HG03045 (cell line): ENCODE measurements at regions not wholly inside any gene's neighbourhood (a gene's known extent, or its start where the extent isn't known, plus 50 kb on each side); places are given as distances from the start of the nearest gene placed in this dataset.
"Not testable (repeated sequence)": the region's sequence is repeated elsewhere in the genome, so short reads cannot be mapped to it uniquely, and the experiment has no call there.

Source experiments
- ATAC-seq: cut with Tn5 transposase; IDR thresholded peaks from one replicate; pipeline ENCODE4 v1.9.1; 2021; ENCODE audit warnings: mild to moderate bottlenecking, moderate library complexity; ENCODE audit not compliant: unreplicated experiment

DNA sequence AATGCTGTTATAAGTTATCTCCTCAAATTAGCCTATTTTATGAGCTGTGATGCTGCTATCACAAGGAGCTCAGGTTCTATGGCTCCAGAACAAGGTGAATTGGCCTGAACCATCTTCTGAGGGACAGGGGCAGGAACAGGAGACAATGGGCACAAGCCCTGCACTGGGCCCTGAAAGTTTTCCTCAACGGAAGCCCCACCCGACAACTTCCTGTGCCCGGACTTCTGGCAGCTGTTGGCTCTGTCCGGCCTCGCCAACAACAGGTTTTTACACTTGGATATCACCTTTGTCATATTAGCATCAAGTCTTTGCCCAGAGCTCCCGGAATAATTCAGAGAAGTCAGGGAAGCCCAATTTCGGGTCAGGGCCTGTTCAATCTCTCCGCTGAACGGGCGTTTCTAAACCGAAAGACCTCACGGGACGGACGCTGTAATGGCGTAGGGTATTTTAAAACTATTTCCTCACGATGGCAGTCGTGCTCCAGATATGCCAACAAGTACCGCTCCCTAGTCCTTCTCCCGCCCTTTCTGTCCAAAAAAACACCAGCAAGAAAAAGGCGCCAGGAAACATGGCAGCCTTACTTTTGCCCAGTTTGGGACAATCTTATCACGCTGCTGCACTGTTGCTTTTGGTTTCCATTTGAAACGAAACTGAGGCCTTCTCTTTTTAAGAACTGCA, 201.0 kb upstream of the STK26 start:
- ATAC-seq = no peak

DNA sequence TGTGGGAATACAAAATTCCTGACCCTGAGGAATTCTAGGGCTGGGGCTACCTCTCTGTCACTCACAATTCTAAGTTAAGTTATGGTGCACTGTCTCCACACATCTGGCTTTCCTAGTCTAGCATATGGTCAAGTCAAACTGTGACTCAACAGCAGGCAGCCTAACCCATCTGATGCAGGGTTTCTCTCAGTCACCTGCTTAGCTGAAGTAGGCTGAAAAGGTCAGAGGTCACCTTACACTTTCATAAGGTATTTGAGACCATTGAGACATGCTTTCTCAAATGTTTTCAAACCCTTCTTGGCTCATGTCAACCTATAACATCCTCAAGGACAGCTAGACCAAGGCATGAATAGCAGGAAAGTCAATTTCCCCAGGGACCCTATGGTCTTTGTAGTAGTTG, 196.5 kb upstream of the STK26 start:
- no peak for ATAC-seq

DNA sequence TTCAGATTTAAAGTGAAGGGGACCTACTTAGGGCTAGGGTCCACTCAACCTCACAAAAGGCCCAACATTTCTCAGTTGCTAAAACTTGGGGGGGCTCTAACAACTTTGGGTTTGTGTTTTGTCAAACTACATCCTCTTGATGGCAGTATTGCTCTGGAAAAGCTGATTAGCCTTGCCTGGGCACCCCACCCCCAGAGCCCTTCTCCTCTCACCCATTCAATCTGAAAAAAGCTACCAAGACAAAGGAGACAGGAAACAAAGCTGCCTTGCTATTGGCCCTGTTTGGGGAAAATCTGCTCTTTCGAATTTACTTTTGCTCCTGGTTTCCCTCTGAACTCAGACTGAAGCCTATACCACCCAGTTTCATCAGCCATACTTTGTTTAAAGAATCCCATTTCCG, 195.2 kb upstream of the STK26 start:
- ATAC-seq = peak; percentile 48

DNA sequence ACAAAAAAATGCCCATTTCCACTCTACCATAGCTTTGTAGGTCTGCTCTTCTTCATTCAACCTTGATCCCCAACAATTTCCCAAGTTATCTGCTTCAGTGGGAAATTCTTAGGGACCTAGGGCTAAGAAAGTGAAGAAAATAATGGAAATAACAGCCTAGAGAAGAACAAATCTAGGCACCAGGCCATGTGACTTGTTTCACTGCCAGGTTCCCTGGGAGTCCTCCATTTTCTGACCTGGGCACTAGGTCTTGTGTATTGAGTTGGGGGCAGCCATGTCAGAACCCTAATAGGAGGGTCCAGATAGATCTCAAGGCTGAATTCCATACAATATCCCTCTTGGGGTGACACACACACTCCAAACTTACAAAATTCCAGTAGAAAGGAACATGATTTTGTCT, 194.6 kb upstream of the STK26 start:
- ATAC-seq = no peak

DNA sequence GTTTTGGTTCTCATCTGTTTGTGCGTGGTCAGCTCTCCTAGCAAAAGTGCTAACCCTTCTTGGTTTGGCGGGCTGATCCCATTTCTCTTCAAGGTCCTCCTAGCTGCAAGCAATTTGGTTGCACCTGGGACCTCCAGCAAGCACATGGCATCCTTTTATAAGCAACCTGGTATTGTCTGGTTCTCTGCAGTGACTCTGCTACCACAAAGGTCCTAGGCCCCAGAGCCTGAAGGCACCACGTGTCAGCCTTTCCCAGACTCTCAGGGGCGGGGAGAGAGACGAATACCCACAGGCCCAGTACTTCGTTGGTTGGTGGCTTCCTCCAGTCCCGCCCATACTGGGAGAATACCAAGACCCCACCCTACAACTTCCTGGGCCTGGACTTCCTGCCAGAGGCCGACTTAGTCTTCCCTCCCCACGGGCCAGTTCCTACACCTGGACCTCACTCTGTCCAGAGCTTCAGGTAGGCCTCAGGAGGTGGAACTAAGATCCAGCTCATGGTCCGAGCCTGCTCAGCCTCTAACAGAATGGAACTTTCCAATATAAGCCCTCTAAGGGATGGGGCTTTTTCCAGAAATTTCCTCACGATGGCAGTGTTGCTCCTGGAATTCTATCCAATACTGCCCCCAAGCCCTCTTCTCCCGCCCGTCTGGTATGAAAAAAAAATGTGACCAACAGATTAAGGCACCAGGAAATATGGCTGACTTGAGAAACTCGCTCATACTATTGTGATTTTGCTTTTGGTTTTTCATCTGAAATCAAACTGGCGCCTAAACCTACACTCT, 192.5 kb upstream of the STK26 start:
- peak; percentile 91 for ATAC-seq

DNA sequence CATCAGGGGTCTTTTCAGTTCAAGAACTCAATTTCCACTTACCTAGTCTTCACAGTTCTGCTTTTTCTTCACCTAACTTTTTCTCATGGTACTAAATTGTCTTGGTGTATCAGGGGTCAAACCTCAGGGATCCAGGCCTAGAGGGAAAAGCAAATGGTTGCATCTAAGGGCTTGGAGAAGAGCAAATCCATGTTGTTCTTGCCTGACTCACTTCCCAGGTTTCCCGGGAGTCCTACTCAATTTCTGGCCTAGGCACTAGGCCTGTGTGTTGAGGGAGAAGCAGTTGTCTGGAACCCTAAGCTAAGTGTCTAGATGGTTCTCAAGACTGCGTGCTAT, 191.9 kb upstream of the STK26 start:
- no peak for ATAC-seq

DNA sequence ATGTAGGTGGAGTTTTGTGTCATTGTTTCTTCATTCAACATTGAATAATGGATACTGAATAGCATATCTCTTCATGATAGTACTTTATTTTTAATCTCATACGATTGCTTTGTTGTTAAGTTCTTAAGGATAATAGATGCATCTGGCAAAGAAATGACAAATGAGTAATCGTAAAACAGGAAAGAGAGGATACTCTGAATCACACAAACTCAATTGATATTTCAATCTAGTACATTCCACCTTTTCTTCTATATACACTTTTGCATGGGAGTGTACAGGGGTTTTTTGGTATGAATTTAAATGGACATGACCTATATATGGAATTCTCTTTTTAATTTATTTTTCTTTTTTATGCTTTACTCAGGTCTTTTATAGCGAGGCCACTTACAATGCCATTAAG, 186.9 kb upstream of the STK26 start:
- ATAC-seq = no peak

DNA sequence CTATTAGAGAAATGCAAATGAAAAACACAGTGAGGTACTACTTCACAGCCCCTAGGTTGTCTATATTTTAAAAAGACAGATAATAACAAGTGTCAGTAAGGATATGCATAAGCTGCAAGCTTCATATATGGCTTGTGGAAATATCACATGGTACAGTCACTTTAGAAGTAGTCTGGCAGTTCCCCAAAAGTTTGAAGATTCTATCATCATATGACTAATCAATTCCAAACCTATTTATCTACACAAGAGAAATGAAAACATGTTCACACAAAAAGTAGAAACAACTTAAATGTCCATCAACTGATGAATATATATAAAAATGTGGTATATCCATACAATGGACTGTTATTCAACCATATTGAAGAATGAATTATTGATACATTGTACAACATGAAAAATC, 185.8 kb upstream of the STK26 start:
- ATAC-seq = no peak

DNA sequence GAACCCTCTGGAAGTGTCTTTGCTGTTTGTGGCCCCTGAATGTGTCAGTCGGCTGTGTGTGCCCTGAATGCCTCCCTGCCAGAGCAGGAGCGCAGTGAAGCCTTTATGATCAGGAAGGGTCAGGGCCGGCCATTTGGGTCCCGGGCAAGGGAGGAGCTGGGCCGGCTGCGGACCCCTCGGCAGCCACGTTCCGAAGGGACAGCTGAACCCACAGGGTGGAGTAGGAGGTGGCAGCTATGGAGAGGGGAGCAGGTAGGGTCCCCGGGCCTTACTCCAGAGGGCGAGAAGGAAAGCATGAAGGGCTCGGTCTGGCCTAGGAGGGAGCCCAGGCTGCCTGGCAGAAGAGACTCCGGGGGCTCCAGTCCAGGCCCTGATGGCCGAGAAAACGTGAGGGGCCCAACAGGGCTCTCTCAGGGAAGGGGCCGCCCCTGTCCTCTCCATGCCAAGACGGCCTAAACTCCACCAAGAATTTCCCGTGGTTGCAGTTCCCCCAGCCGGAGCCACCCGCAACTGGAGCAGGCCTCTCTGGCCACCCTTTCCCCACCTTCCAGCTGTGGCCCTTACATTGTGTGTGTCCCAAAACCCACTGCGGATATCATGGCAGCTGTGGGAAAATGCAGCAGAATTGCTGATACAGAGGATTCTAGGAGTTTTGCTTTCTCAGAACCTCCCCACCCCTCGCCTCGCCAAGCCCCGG, 182.2 kb upstream of the STK26 start:
- no peak for ATAC-seq

DNA sequence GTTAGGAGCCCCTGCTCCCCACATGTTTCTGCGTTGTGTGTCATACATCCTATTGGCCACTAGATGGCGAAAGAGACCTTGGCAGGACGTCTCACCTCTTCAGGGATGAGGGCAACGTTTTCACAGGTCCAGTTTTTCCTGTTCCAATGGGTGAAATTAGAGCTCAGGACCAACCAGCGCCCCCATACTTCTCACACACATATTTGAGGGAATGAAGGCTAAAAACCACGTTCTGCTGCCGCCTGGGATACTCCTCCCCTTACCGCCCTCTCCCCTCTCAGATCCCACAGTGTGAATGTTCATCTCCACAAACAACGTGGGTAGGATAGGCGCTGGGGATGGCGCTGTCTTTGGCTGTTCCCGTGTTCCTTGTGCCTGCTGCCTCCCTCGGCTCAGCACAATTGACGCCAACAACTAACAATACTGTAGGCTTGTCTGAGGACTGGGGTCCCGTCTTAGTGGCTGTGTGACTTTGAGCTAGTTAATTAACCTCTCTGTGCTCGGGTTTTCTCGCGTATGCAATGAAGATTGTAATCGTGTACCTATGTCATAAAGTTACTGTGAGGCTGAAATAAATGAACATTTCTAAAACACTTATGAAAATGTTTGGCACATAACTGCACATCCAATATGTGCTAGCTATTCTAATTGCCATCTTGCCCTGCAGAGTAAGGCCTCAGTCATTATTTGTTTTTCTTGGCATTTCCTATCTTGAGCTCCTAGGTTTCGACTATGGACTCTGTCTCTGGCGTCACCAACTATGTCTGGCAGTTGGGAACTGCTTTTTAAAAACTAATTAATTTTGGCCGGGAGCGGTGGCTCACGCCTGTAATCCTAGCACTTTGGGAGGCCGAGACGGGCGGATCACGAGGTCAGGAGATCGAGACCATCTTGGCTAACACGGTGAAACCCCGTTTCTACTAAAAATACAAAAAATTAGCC, 181.3 kb upstream of the STK26 start:
- no peak for ATAC-seq

DNA sequence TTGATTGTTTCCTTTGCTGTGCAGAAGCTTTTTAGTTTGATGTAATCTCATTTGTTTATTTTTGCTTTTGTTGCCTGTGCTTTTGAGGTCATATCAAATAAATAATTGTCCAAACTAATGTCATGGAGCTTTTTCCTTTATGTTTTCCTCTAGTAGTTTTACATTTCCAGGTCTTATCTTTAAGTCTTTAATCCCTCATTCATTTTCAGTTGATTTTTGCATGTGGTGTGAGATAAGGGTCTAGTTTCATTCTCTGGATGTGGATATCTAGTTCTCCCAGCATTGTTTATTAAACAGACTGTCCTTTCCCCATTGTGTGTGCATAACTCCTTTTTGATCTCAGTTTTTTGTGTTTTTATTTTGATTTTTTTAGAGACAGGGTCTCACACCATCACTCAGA, 179.1 kb upstream of the STK26 start:
- no peak for ATAC-seq

DNA sequence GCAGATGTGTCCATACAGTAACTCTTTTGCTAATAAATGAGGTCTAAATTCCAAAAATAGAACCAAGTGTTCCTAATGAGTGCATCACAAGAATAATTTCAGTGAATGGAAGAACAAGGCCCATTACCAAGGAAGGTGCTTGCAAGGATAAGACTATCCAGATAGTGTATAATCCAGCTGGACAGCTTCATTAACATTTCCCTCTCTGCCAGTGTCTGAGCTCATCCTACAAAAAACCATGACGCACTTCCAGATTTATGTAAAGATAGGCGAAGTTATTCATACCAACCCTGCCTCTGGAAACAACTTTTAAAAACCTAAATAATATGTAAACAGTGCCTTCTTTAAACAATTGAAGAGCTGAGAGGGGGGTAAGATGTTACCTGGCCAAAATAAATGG, 177.9 kb upstream of the STK26 start:
- ATAC-seq = no peak

DNA sequence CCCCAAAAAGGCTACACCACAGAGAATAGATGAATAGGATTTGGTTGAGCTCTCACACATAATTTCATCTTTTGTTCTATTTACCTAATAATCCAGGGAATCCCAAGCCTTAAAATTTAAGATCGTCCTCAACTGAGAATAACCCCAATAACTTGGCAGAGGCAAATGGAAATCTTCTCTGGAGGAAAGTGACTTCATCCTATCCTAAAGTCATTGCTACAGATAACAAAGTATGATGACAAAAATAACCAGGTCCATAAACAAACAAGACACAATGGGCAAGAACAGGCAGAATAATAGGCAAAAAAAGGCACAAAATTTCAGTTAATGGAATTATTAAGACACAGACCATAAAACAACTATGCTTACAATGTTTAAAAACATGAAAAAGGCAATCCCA, 177.3 kb upstream of the STK26 start:
- ATAC-seq = no peak

DNA sequence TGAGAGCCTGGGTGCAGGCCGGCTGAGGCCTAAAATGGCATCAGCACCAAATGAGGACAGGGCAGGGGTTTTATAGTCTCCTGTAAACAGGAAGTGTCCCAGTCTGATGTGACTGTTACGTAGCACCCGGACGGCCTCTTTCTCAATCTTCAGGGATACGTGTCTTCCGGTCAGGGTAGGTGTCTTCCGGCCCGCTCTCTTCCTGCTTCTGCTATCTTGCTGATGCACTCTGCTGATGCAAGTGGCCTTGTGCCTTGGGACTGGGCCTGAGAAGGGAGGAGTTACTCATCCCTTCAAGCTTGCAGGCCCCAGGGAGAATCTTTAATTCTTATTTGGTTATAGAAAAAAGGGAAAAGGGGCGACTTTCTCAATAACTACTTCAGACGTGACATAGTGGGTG, 172.1 kb upstream of the STK26 start:
- ATAC-seq = not testable (repeated sequence)

DNA sequence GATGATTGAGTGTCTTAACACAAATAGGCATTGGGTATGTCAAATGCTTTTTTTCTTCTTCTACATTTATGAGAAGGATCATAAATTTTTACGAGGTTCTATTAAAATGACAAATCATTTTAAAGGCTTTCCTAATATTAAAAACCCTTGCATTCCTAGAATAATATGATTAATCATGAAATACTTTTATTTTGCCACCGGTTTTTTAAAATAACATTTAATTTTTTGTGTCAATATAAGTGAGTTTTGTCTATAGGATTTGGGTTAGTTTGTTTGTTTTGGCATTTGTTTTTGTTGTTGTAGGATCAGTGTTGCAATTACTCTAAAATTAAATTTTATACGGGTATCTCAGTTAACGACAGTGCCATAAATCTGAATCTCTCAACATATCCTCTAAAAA, 169.7 kb upstream of the STK26 start:
- no peak for ATAC-seq

DNA sequence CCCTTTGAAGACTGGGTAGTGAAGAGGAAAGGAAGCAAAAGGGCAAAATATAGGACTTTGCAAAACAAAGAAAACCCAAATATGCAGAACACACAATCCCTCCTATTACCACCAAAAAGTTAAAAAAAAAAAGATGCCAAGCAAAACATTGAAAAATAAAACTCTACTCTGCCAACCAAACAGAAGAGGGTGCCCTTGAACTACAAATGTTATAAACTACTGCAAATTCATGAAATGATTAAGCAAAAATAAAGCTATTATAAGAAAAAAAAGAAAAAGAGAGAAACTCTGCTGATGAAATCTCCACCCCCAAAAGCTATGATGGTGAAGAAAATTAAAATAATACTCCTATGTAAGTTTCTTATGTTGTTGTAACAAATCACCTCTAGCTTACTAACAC, 168.5 kb upstream of the STK26 start:
- no peak for ATAC-seq

DNA sequence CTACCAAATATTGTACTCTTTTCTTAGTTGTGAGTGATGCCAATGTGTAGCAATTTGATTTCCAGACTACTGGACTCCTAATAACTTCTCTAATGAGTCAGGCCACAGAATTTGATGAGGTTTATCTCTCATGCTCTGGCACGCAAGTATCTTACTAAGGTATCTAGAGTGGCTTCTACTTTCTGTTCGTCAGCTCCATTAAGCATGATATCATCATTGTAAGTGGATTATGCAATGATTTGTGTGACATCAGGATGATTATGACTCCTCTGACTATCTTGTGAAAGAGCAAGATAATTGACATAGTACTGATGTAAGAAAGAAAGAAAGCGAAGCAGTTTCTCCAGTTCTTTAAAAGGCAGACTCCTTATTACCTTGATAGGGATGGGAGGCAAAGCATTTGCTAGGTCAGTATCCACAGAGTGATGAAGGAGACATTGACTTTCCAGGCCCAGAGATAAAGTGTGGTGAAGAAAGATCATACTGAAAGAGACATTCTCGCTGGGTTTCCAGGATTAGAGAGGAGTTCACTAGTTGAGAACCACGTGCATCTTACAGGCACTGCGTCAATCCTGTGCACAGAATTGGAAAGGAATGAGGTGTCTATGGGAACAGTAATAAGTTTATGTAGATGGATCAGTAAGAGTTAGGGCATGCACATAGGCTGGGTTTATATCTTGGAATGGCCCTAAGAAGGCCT, 161.9 kb upstream of the STK26 start:
- ATAC-seq = no peak

DNA sequence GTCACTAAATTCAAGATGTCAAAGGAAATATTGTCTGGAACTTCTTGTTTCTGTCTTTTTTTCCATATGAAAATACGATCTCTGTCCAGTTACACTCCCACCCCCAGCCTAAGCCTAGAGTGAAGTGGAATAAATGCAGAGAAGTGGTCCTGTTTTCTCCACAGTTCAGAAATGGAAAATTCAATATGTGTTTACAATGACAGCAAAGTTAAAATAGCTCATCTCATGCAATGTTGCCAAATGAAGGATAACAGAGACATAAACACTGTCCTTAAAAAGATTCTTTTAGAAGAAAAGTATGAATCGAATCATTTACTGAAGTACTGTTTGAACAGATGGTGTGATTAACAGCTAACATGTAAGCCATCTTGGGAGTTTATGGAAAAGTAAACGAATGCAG, 160.8 kb upstream of the STK26 start:
- no peak for ATAC-seq

DNA sequence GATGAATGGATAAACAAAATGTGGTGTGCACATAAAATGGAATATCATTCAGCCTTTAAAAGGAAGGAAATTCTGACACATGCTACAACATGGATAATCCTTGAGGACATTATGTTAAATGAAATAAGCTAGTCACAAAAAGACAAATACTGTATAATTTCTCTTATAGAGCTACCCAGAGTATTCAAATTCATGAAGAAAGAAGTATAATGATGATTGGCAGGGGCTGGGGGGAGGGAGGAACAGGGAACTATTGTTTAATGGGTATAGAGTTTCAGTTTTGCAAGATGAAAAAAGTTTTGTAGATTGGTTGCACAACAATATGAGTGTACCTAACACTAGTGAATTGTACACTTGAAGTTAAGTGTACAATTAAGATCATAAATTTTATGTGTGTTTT, 153.9 kb upstream of the STK26 start:
- no peak for ATAC-seq

DNA sequence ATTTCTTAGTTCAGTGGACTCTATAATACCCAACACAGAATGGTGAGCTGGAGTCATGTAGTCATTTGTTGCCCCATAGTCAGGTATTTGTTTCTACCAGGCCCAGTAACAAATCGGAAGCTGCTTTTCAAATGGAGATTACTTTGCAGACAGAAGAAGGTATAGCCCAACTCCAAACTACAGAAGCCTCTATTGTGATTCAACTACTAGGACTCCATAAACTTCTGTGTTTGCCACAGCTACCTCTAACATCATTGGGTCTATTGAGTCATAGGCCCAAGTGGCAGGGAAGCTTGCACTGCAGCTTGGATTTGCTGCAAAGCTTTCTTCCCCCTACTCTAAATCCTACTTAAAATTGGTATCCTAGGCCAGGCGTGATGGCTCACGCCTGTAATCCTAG, 148.8 kb upstream of the STK26 start:
- no peak for ATAC-seq

DNA sequence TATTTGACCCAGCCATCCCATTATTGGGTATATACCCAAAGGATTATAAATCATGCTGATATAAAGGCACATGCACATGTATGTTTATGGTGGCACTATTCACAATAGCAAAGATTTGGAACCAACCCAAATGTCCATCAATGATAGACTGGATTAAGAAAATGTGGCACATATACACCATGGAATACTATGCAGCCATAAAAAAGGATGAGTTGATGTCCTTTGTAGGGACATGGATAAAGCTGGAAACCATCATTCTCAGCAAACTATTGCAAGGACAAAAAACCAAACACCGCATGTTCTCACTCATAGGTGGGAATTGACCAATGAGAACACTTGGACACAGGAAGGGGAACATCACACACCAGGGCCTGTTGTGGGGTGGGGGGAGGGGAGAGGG, 147.3 kb upstream of the STK26 start:
- ATAC-seq = not testable (repeated sequence)
